HG03558 (cell line): ENCODE measurements at regions not wholly inside any gene's neighbourhood (a gene's known extent, or its start where the extent isn't known, plus 50 kb on each side); places are given as distances from the start of the nearest gene placed in this dataset.

Experiments used
- ATAC-seq: cut with Tn5 transposase; IDR thresholded peaks from one replicate; pipeline ENCODE4 v1.9.1; 2021; ENCODE audit warnings: moderate number of reproducible peaks; ENCODE audit not compliant: unreplicated experiment; ENCODE audit errors: extremely low read depth

GRCh38 chr7:86975449-86975848, 84.0 kb downstream of the ELAPOR2 start:
- no peak for ATAC-seq

DNA sequence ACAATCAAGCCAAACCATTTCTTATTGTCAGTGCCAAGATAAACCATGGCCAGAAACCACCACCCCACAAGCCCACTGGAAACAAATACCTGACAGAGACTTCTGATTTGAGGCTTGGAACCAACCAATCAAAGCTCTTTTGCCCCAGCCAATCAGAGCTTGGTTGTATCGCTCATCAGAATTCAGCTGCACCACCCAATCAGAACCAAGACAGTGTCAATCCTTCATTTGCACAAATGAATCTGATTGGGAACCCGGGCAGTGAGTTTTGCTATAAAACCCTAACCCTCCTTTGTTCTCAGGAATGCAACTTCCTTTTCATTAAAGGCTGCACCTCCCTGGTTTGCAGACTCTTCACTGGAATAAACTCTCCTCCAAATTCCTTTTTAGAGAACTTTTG, 87.4 kb downstream of the ELAPOR2 start:
- ATAC-seq, result no peak

- ATAC-seq, result no peak
These were observed 88.5 kb downstream of the ELAPOR2 start for GRCh38 chr7:86970986-86971385.

DNA sequence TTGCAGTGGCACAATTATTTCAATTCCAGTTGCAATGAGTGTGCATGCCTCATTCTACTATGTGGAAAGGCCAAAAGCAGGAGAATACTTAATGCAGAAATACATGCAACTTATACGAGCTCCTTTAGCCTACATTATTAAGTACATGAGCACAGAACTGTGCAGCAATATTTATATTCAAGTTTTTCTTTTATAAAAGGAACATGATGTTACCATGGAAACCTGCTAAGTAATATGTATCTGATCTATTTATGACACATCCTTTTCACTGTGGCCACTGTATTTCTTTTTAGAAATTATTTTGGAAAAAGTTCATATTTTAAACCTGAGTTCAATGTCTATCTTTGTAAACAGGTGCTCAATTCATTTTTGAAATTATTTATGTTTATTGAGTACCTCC, 88.9 kb downstream of the ELAPOR2 start:
- ATAC-seq, result no peak

- no peak for ATAC-seq
These were observed 89.6 kb downstream of the ELAPOR2 start for GRCh38 chr7:86969865-86970264.

DNA sequence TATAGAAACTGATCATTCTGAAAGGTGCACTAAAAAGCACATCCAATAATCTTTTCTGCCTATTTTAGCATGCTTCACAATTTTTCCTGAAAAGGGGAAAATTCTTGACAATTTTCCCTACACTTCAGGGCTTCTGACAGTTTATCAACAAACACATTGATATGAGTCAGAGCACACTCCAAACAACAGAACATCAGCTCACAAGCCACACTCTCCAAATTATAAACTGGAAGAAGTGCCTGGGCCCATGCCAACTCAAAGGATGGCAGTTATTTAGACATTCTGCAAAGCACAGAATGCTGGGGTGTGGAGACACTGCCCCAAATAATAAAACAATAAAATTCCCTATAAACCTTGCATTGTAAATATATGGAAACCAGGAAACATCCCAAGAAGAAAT, 90.8 kb downstream of the ELAPOR2 start:
- ATAC-seq, result no peak

- no peak for ATAC-seq
These were observed 92.5 kb downstream of the ELAPOR2 start for GRCh38 chr7:86966916-86967315.

- ATAC-seq, result no peak
These were observed 93.7 kb downstream of the ELAPOR2 start for GRCh38 chr7:86965727-86966120.

- no peak for ATAC-seq
These were observed 94.3 kb downstream of the ELAPOR2 start for GRCh38 chr7:86964973-86965726.

DNA sequence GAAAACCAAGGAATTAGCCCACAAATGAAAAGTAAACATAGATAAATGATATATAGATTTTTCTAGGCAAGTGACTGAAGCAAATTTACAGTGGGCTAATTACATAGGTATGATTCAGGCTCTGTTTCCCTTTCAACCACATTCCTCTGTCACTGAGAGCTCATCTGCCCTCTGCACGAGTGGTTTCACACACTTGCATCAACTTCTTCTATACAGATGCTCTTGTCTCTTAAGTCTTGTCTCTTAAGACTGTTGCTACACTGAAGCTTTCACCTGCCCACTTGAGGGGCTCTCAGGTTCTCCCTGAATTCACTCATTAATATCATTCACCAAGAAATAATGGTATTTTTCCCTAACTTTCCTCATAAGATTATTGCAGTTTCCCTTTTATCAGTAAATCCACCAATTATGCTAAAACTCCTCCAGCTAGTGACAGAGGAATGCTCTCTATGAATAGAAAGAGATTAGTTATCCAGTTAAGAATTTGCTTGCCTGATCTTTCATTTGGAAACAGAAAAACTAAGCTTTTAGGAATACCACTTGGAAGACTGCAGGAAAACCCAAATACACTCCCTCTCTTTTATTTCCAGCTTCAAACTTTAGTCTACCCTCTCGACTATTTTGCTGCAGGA, 95.7 kb downstream of the ELAPOR2 start:
- ATAC-seq, result peak; percentile 81

GRCh38 chr7:86962623-86963022, 96.8 kb downstream of the ELAPOR2 start:
- ATAC-seq, result no peak

GRCh38 chr7:86961686-86962085, 97.8 kb downstream of the ELAPOR2 start:
- ATAC-seq, result no peak

DNA sequence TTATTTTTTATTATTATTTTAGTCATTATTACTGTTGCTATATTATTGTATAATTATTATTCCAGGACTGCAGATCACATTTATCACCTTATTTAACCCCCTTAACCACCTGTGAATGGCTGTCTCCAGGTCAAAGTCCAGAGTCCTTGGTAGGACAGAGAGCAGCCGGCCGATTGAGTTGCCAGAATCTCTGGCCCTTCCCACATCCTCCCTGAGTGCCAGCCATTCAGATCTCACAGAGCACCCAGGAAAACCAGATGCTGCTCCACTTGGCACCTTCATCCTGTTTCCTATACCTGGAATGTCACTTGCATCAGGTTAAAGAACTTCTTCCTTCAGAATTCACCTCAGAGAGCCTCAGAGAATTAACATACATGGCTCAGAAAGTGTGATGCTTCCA, 101.1 kb downstream of the ELAPOR2 start:
- no peak for ATAC-seq

DNA sequence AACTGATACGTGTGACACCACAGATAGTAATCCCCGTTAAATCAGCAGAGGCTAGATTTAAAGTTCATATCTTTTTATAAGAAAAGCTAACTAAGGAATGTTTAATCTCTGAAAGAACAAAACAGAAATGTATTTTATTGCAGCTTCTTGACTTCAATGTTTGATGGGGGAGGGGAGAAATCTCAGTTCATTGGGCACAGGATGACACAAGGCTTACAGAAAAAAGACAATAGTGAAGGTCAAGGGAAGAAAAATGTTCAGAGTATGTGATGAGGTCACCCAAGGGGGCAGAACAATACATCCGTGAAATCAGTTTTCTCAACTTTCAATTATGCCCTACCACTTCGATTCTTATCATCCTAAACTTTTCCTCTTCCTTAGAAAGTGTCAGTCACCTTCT, 102.9 kb downstream of the ELAPOR2 start:
- no peak for ATAC-seq

GRCh38 chr7:86955895-86956503, 103.5 kb downstream of the ELAPOR2 start:
- ATAC-seq, result no peak

DNA sequence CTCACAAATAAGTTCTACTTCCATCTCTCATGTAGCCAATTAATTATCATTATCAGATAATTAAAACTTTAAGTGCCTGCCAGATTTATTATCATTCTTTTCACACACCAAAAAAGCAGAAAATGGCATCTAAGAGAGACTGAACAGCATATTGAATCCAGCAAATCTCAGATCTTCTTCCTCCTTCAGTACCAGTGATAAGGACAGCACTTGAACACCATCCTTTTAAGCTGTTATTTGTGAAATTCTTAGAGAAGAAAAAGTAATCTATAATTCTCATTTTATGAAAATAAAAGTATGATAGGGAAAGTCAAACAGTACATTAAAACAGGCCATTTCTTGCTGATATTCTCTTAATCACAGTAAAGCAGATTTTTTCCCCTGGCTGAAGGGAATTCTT, 104.5 kb downstream of the ELAPOR2 start:
- ATAC-seq, result no peak

- no peak for ATAC-seq
These were observed 105.7 kb downstream of the ELAPOR2 start for GRCh38 chr7:86953653-86954336.

- ATAC-seq, result no peak
These were observed 106.2 kb downstream of the ELAPOR2 start for GRCh38 chr7:86953219-86953618.

- ATAC-seq, result no peak
These were observed 107.6 kb downstream of the ELAPOR2 start for GRCh38 chr7:86951895-86952294.

- no peak for ATAC-seq
These were observed 108.5 kb downstream of the ELAPOR2 start for GRCh38 chr7:86950944-86951343.

- no peak for ATAC-seq
These were observed 109.1 kb downstream of the ELAPOR2 start for GRCh38 chr7:86950360-86950759.
